GM12878 (cell line): ENCODE measurements at regions not wholly inside any gene's neighbourhood (a gene's known extent, or its start where the extent isn't known, plus 50 kb on each side); places are given as distances from the start of the nearest gene placed in this dataset.

Experiments used
- ATAC-seq: fragments of 200-7000 bp; cut with Tn5 transposase; 3 replicates; pipeline ENCODE4 v1.9.1; 2020; ENCODE audit warnings: mild to moderate bottlenecking, moderate library complexity
- BruUV-seq: library from RNA; stranded (reverse); fragments of 400-500 nt; replicated peaks from 2 replicates; lab custom pipeline; 2021; lab: Mats Ljungman, UMichigan
- CTCF ChIA-PET: fragments of 300-600 bp; sonication (Branson Sonifier 250); formaldehyde crosslinking; extraction: SDS; loops from one replicate; lab custom pipeline; 2021; ENCODE audit warnings: inconsistent platforms; lab: Yijun Ruan, JAX
- POLR2A ChIA-PET: fragments of 350-600 bp; formaldehyde crosslinking; extraction: SDS; loops from one replicate; lab custom pipeline; 2021; ENCODE audit warnings: inconsistent platforms; lab: Charles Lee
- RAD21 ChIA-PET: fragments of 300-600 bp; sonication (Branson Sonifier 250); formaldehyde crosslinking; loops from one replicate; lab custom pipeline; 2023; ENCODE audit warnings: antibody characterized with exemption; ENCODE audit not compliant: unreplicated experiment; lab: Charles Lee
- SMC1A ChIA-PET: fragments of 300-600 bp; sonication (Branson Sonifier 250); formaldehyde crosslinking; loops from one replicate; lab custom pipeline; 2023; ENCODE audit not compliant: unreplicated experiment, uncharacterized antibody; lab: Charles Lee
- DNase-seq: peaks from one replicate; pipeline ENCODE4 v3.0.0-alpha.2; 2011; ENCODE audit warnings: low read depth, low spot score
- FAIRE-seq: peaks from 3 replicates; lab custom pipeline; 2011; peaks lifted over from hg19 to GRCh38; lab: Jason Lieb, UNC
- H2AFZ ChIP-seq: 2 replicates; pipeline ENCODE4 v1.6.0; 2011; ENCODE audit warnings: low read depth, low read length, control low read depth; ENCODE audit not compliant: control insufficient read depth
- H3K27ac ChIP-seq: 2 replicates; pipeline ENCODE4 v1.5.1; 2011; ENCODE audit warnings: control low read depth; ENCODE audit not compliant: control insufficient read depth, insufficient read depth
- H3K27me3 ChIP-seq, 2 experiments: replicated peaks in 1 of 2; 2 replicates each; pipeline versions ENCODE4 v1.6.0 to v1.6.1; 2011; ENCODE audit warnings: low read length in 1 of 2; ENCODE audit not compliant: control insufficient read depth in 2 of 2, insufficient read depth in 2 of 2
- H3K36me3 ChIP-seq, 2 experiments: 2 replicates each; pipeline ENCODE4 v1.5.1; 2011; ENCODE audit warnings: low read length in 1 of 2; ENCODE audit not compliant: control insufficient read depth in 2 of 2, insufficient read depth in 2 of 2
- H3K4me1 ChIP-seq: 2 replicates; pipeline ENCODE4 v1.6.1; 2011; ENCODE audit warnings: mild to moderate bottlenecking, low read length, moderate library complexity, mixed read lengths; ENCODE audit not compliant: control insufficient read depth, insufficient read depth
- H3K4me2 ChIP-seq: 2 replicates; pipeline ENCODE4 v1.6.0; 2011; ENCODE audit warnings: control low read depth; ENCODE audit not compliant: control insufficient read depth, insufficient read depth
- H3K4me3 ChIP-seq: fragments of 200-600 bp; sonication (generic); 2 replicates; pipeline ENCODE4 v1.5.1; 2016
- H3K79me2 ChIP-seq: 2 replicates; pipeline ENCODE4 v1.6.0; 2011; ENCODE audit warnings: low read length; ENCODE audit not compliant: control insufficient read depth, insufficient read depth
- H3K9ac ChIP-seq: 2 replicates; pipeline ENCODE4 v1.8.0; 2011; ENCODE audit warnings: low read length, control low read depth, mixed read lengths; ENCODE audit not compliant: control insufficient read depth, insufficient read depth
- H3K9me3 ChIP-seq: replicated peaks from 3 replicates; pipeline ENCODE4 v1.5.1; 2011; ENCODE audit warnings: mild to moderate bottlenecking, low read length; ENCODE audit not compliant: control insufficient read depth, insufficient read depth
- H4K20me1 ChIP-seq: 2 replicates; pipeline ENCODE4 v1.6.0; 2011; ENCODE audit not compliant: control insufficient read depth, insufficient read depth
- BCL3 ChIP-seq: IDR thresholded peaks from 2 replicates; pipeline ENCODE4 v1.6.1; 2011; ENCODE audit warnings: borderline replicate concordance, low read depth, mild to moderate bottlenecking, moderate library complexity, low read length; ENCODE audit not compliant: insufficient read depth, poor library complexity, severe bottlenecking
- CBX3 ChIP-seq: fragments of 200-600 bp; sonication (generic); IDR thresholded peaks from 2 replicates; pipeline ENCODE4 v1.6.1; 2016; ENCODE audit warnings: low read depth, borderline replicate concordance
- CEBPB ChIP-seq, 2 experiments: fragments of 150-350 bp in 1 of 2; IDR thresholded peaks; 2 replicates each; pipeline ENCODE4 v1.6.1; 2012 to 2014; ENCODE audit warnings: low read depth in 2 of 2, low read length in 2 of 2, borderline replicate concordance in 1 of 2, inconsistent platforms in 1 of 2
- CEBPZ ChIP-seq: fragments of 150-350 bp; IDR thresholded peaks from 2 replicates; pipeline ENCODE4 v1.6.1; 2016; ENCODE audit warnings: low read depth, low read length
- EP300 ChIP-seq, 2 experiments: fragments of 150-350 bp in 1 of 2; IDR thresholded peaks; 2 replicates each; pipeline ENCODE4 v1.6.1; 2011 to 2012; ENCODE audit warnings: low read depth in 2 of 2, low read length in 2 of 2, borderline replicate concordance in 1 of 2, improper control_type of control experiment in 1 of 2, inconsistent platforms in 1 of 2; ENCODE audit not compliant: control insufficient read depth in 1 of 2
- MXI1 ChIP-seq: fragments of 150-350 bp; IDR thresholded peaks from 2 replicates; pipeline ENCODE4 v1.6.1; 2011; ENCODE audit warnings: low read depth, mild to moderate bottlenecking, inconsistent platforms, low read length, improper control_type of control experiment
- NFIC ChIP-seq: IDR thresholded peaks from 2 replicates; pipeline ENCODE4 v1.6.1; 2012; ENCODE audit warnings: low read depth, mild to moderate bottlenecking, inconsistent platforms, low read length, moderate library complexity
- NFYB ChIP-seq: IDR thresholded peaks from 2 replicates; pipeline ENCODE4 v1.6.1; 2011; ENCODE audit warnings: low read depth, mild to moderate bottlenecking, low read length, improper control_type of control experiment, moderate library complexity; ENCODE audit not compliant: insufficient read depth
- PAX8 ChIP-seq: fragments of 450-650 bp; IDR thresholded peaks from 2 replicates; pipeline ENCODE4 v1.6.1; 2017; ENCODE audit warnings: mild to moderate bottlenecking, moderate library complexity
- PKNOX1 ChIP-seq: fragments of 450-650 bp; IDR thresholded peaks from 2 replicates; pipeline ENCODE4 v1.6.1; 2016; ENCODE audit warnings: mild to moderate bottlenecking
- PML ChIP-seq: IDR thresholded peaks from 2 replicates; pipeline ENCODE4 v1.6.1; 2012; ENCODE audit warnings: low read length, inconsistent platforms
- RB1 ChIP-seq: fragments of 450-650 bp; formaldehyde crosslinking; IDR thresholded peaks from 2 replicates; pipeline ENCODE4 v1.6.1; 2017; ENCODE audit warnings: mild to moderate bottlenecking, borderline replicate concordance
- SMAD5 ChIP-seq: IDR thresholded peaks from 2 replicates; pipeline ENCODE4 v1.6.1; 2016; ENCODE audit warnings: antibody characterized with exemption, low read depth
- SMC3 ChIP-seq: IDR thresholded peaks from 2 replicates; pipeline ENCODE4 v1.6.1; 2011; ENCODE audit warnings: low read length, improper control_type of control experiment, borderline replicate concordance
- SP1 ChIP-seq: IDR thresholded peaks from one replicate; pipeline ENCODE4 v1.6.1; 2011; ENCODE audit warnings: low read depth, low read length
- SREBF2 ChIP-seq: IDR thresholded peaks from 2 replicates; pipeline ENCODE4 v1.6.1; 2012; ENCODE audit warnings: mild to moderate bottlenecking, low read length
- ZBTB4 ChIP-seq: fragments of 450-650 bp; formaldehyde crosslinking; IDR thresholded peaks from 2 replicates; pipeline ENCODE4 v1.4.0; 2022; ENCODE audit warnings: mild to moderate bottlenecking, moderate library complexity
- in situ Hi-C: fragments of 300-500 bp; cut with MboI; formaldehyde crosslinking; loops from 9 replicates; pipeline ENCODE4 v1.14.3; 2018; ENCODE audit warnings: mixed read lengths
- intact Hi-C: fragments of 100-400 bp; cut with micrococcal nuclease; formaldehyde crosslinking; loops from one replicate; pipeline ENCODE4 v1.14.2; 2022; ENCODE audit not compliant: unreplicated experiment

DNA sequence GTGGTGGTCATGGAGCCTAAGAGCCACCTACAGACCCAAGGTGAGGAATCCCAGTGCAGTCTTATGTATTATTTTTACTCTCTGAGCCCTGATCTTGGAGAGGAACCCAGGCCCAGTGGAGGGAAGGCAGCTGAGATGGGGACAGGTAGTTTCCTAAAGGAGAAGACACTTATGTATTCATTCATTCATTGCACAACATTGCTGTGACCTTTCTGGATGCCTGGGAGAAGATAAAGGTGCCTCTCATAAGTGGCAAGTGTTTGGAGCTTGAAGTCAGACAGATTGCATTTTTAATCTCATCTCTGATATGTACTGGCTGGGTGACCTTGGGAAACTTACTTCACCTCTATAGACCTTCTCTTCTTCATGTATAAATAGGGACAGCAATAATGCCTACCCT, 111.1 kb downstream of the CEBPB start:
- TF ChIP-seq NFIC, result no peak
- TF ChIP-seq BCL3, result no peak
- no peak for TF ChIP-seq CBX3
- TF ChIP-seq PAX8, result no peak
- TF ChIP-seq ZBTB4, result no peak
- TF ChIP-seq PKNOX1, result no peak
- no peak for TF ChIP-seq CEBPZ
- no peak for TF ChIP-seq SP1
- TF ChIP-seq SREBF2, result no peak
- no peak for TF ChIP-seq CEBPB (IDR thresholded peaks at IDR 0.05; ENCODE audit: borderline replicate concordance in 1 of 2, low read depth in 2 of 2, low read length in 2 of 2)
- TF ChIP-seq EP300 (IDR thresholded peaks at IDR 0.05; ENCODE audit: borderline replicate concordance in 1 of 2, control insufficient read depth in 1 of 2, low read depth in 2 of 2, low read length in 2 of 2), result no peak
- no peak for TF ChIP-seq RB1
- TF ChIP-seq NFYB, result no peak
- no peak for TF ChIP-seq SMAD5
- TF ChIP-seq MXI1, result no peak
- no peak for TF ChIP-seq SMC3
- no peak for TF ChIP-seq PML
- ChIA-PET RAD21 (no interaction called here), SMC1A (no interaction called here), CTCF (no interaction called here), POLR2A (no interaction called here)
- FAIRE-seq (no peak), ATAC-seq (no peak), DNase-seq (no peak)
- BruUV-seq, result no TSS peak
- Histone ChIP-seq H3K27me3 (no peaks in the 10 kb centered on the region), H3K9me3 (no peaks in the 10 kb centered on the region), H3K4me1 (peaks cover 3% of the 10 kb centered on the region), H4K20me1 (no peaks in the 10 kb centered on the region), H2AFZ (no peak overlapping the region), H3K9ac (no peak overlapping the region), H3K4me3 (no peak overlapping the region), H3K4me2 (no peak overlapping the region), H3K27ac (no peak overlapping the region), H3K36me3 (no peaks in the 10 kb centered on the region), H3K79me2 (no peaks in the 10 kb centered on the region)
- intact Hi-C loops, result no loop called here
- in situ Hi-C loops, result no loop called here
